A673 (cell line): ENCODE measurements at regions not wholly inside any gene's neighbourhood (a gene's known extent, or its start where the extent isn't known, plus 50 kb on each side); places are given as distances from the start of the nearest gene placed in this dataset.
"Not testable (repeated sequence)": the region's sequence is repeated elsewhere in the genome, so short reads cannot be mapped to it uniquely, and the experiment has no call there.

Experiments used
- BruUV-seq: library from RNA; stranded (reverse); fragments of 400-500 nt; replicated peaks from 2 replicates; lab custom pipeline; 2021; lab: Mats Ljungman, UMichigan
- CTCF ChIA-PET: fragments of 300-600 bp; sonication (Branson Sonifier 250); formaldehyde crosslinking; loops from one replicate; lab custom pipeline; 2022; ENCODE audit warnings: antibody characterized with exemption; lab: Charles Lee
- POLR2A ChIA-PET: fragments of 300-600 bp; sonication (Branson Sonifier 250); formaldehyde crosslinking; loops from one replicate; lab custom pipeline; 2022; ENCODE audit warnings: antibody characterized with exemption; ENCODE audit not compliant: low non-redundant PET; lab: Charles Lee
- DNase-seq: peaks from one replicate; pipeline ENCODE4 v3.0.0-alpha.2; 2015; ENCODE audit warnings: low spot score
- H3K27ac ChIP-seq: fragments of 200-600 bp; sonication (generic); 2 replicates; pipeline ENCODE4 v1.5.1; 2016; ENCODE audit warnings: mixed run types, low read depth, mild to moderate bottlenecking, mixed read lengths, antibody characterized with exemption, low read length; ENCODE audit not compliant: poor library complexity, severe bottlenecking
- H3K27me3 ChIP-seq: fragments of 200-600 bp; sonication (generic); replicated peaks from 2 replicates; pipeline ENCODE4 v1.6.1; 2017; ENCODE audit warnings: mixed run types, low read depth, mild to moderate bottlenecking, mixed read lengths, antibody characterized with exemption, low read length; ENCODE audit not compliant: insufficient read depth, poor library complexity
- H3K36me3 ChIP-seq: fragments of 200-600 bp; sonication (generic); 2 replicates; pipeline ENCODE4 v1.6.1; 2016; ENCODE audit warnings: mixed run types, mild to moderate bottlenecking, mixed read lengths, antibody characterized with exemption, low read length; ENCODE audit not compliant: insufficient read depth, poor library complexity, severe bottlenecking
- H3K4me1 ChIP-seq: fragments of 200-600 bp; sonication (generic); 2 replicates; pipeline ENCODE4 v1.6.1; 2017; ENCODE audit warnings: mixed run types, mild to moderate bottlenecking, mixed read lengths, antibody characterized with exemption, low read length; ENCODE audit not compliant: insufficient read depth, poor library complexity, severe bottlenecking
- H3K4me3 ChIP-seq: fragments of 200-600 bp; sonication (generic); 2 replicates; pipeline ENCODE4 v1.5.1; 2016; ENCODE audit warnings: low read depth, mixed run types, mild to moderate bottlenecking, mixed read lengths, low read length; ENCODE audit not compliant: poor library complexity, severe bottlenecking
- H3K9me3 ChIP-seq: fragments of 200-600 bp; sonication (generic); 2 replicates; pipeline ENCODE4 v1.6.1; 2016; ENCODE audit warnings: mixed run types, low read depth, mild to moderate bottlenecking, mixed read lengths, antibody characterized with exemption, low read length; ENCODE audit not compliant: poor library complexity, severe bottlenecking
- CTCF ChIP-seq: fragments of 300-800, 200-600 bp; sonication (generic); conservative IDR thresholded peaks from 2 replicates; pipeline ENCODE4 v1.5.1; 2017; ENCODE audit warnings: low read depth, mild to moderate bottlenecking, antibody characterized with exemption, low read length, moderate library complexity, mixed read lengths
- EZH2 ChIP-seq: fragments of 200-600 bp; sonication (generic); IDR thresholded peaks from 2 replicates; pipeline ENCODE4 v1.6.1; 2017; ENCODE audit warnings: borderline replicate concordance, low read depth, mild to moderate bottlenecking, mixed read lengths, antibody characterized with exemption, low read length; ENCODE audit not compliant: poor library complexity, severe bottlenecking
- intact Hi-C: fragments of 100-400 bp; cut with micrococcal nuclease; formaldehyde crosslinking; loops from one replicate; pipeline ENCODE4 v1.10.0; 2022; ENCODE audit not compliant: unreplicated experiment

- CTCF ChIA-PET = no interaction called here
- BruUV-seq = no TSS peak
- H3K9me3 ChIP-seq = no peaks in the 10 kb centered on the region
- no peak overlapping the region for H3K4me3 ChIP-seq
- intact Hi-C loops = no loop called here
- no peaks in the 10 kb centered on the region for H3K4me1 ChIP-seq
- TF ChIP-seq EZH2 = no peak
- TF ChIP-seq CTCF = no peak
- H3K27ac ChIP-seq = no peak overlapping the region
- H3K27me3 ChIP-seq = no peaks in the 10 kb centered on the region
- POLR2A ChIA-PET = no interaction called here
- DNase-seq = no peak
- no peaks in the 10 kb centered on the region for H3K36me3 ChIP-seq
These were observed 431.2 kb upstream of the GRAMD2B start for GRCh38 chr5:125992050-125992449.

- POLR2A ChIA-PET, H3K27me3 ChIP-seq, intact Hi-C loops, H3K9me3 ChIP-seq, H3K27ac ChIP-seq, BruUV-seq, DNase-seq, H3K4me3 ChIP-seq, CTCF ChIA-PET, H3K36me3 ChIP-seq: not testable (repeated sequence)
- H3K4me1 ChIP-seq = peaks cover 20% of the 10 kb centered on the region
These were observed 423.8 kb upstream of the GRAMD2B start for GRCh38 chr5:125999271-126000030.

- BruUV-seq = no TSS peak
- ChIA-PET CTCF (no interaction called here), POLR2A (no interaction called here)
- TF ChIP-seq CTCF = no peak
- no peak for TF ChIP-seq EZH2
- intact Hi-C loops = no loop called here
- DNase-seq = no peak
- Histone ChIP-seq H3K27me3 (no peaks in the 10 kb centered on the region), H3K4me1 (peaks cover 20% of the 10 kb centered on the region), H3K36me3 (no peaks in the 10 kb centered on the region), H3K4me3 (no peak overlapping the region), H3K27ac (no peak overlapping the region), H3K9me3 (no peaks in the 10 kb centered on the region)
These were observed 422.7 kb upstream of the GRAMD2B start for GRCh38 chr5:126000507-126000906.
